ENCODE measurements at regions not wholly inside any gene's neighbourhood (a gene's known extent, or its start where the extent isn't known, plus 50 kb on each side); places are given as distances from the start of the nearest gene placed in this dataset.

DNA sequence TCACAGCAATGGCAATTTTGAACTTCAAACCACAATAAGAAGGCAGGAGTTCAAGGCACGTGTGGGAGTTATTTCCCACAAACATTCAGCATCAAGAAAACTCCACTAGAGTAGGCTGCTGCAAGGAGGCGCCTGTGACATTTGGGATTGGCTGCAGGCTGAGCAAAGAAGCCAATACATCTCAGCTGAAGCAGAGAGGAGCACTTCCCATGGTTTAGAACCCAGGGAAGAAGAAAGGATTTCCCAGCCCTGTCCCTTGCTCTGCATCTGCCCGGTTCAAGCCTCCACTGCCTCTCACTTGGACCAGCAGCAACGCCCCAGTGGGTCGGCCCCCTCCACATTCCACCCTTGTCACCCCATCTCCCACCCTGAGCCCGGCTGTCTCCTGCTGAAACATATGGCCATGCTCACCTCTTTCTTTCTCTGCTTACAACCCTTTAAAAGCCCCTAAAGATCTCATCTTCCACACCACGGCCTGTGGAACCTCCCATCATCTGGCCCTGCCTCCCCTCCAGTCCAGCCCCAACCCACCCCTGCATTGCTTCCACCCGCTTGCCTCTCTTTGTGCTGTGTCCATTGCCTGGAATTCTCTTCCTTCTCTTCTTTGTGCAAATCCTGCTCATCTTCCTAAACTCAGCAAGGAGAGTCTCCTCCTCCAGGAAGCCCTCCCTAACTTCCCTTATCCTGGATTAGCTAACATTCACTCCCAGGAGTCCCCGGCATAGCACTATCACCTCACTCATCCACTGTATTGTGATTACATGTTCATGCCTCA is 128.3 kb downstream of the ANKRD60 start:
- TF ChIP-seq POLR2A (IDR thresholded peaks at IDR 0.05): no peak
- TF ChIP-seq, protein P1, sequence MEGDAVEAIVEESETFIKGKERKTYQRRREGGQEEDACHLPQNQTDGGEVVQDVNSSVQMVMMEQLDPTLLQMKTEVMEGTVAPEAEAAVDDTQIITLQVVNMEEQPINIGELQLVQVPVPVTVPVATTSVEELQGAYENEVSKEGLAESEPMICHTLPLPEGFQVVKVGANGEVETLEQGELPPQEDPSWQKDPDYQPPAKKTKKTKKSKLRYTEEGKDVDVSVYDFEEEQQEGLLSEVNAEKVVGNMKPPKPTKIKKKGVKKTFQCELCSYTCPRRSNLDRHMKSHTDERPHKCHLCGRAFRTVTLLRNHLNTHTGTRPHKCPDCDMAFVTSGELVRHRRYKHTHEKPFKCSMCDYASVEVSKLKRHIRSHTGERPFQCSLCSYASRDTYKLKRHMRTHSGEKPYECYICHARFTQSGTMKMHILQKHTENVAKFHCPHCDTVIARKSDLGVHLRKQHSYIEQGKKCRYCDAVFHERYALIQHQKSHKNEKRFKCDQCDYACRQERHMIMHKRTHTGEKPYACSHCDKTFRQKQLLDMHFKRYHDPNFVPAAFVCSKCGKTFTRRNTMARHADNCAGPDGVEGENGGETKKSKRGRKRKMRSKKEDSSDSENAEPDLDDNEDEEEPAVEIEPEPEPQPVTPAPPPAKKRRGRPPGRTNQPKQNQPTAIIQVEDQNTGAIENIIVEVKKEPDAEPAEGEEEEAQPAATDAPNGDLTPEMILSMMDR (IDR thresholded peaks at IDR 0.05): no peak

Measured in esophagus squamous epithelium (tissue), 4 donors.